HG02798 (cell line): ENCODE measurements at regions not wholly inside any gene's neighbourhood (a gene's known extent, or its start where the extent isn't known, plus 50 kb on each side); places are given as distances from the start of the nearest gene placed in this dataset.

ENCODE experiments used
- ATAC-seq: cut with Tn5 transposase; IDR thresholded peaks from one replicate; pipeline ENCODE4 v1.9.1; 2021; ENCODE audit warnings: mild to moderate bottlenecking; ENCODE audit not compliant: unreplicated experiment, poor library complexity

GRCh38 chr2:60400462-60401246, 152.8 kb downstream of the BCL11A start:
- ATAC-seq, result no peak

DNA sequence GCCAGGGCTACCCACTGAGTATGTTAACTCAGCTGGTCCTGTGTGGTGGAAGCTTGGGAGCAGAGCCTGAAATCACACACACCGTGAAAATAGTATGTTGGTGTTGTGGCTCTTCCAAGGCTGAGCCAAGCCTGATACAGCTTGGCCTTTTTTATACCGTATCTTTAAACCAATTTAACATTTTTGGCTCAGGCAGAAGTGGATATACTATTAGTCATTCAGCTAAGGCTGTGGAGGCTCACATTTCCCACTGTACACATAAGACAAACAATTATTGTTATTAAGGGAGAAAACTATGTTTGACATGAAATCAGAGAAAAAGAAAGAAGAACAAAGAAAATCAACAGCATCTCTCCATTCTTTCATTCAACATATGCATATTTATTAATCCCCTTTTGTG, 159.0 kb downstream of the BCL11A start:
- no peak for ATAC-seq

DNA sequence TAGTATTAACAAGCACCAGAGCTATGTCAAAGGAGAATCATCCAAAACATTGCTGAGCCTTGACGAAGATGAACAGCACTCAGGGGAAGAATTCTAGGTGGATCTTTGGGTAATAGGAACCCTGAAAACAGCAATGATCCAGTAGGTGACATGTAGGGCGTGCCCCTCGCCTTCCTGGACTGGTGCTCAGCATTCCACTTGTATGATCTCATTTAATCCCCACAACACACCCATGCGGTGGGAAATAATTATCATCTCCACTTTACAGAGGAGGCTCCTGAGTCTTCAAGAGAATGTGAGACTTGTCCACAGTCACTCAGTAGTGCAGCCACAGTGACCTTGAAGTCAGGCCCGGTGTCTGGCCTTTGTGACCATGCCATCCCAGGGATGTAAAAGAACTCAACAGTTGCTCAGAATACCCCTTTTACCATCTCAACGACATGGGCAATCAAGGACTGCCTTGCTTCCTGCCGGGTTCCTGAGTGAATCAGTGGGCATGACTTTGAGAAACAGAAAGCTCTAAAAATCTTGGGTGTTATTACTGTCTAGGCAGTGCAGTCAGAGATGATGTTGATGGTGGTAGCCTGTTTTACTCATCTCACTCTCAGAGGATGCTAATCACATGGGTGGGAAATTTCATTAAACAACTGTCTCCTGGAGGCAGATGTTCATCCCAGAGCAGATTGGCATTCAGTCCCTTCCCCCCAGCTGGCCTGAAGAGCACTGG, 161.6 kb downstream of the BCL11A start:
- no peak for ATAC-seq

GRCh38 chr2:60391230-60391629, 162.2 kb downstream of the BCL11A start:
- ATAC-seq, result no peak

GRCh38 chr2:60386436-60386835, 167.0 kb downstream of the BCL11A start:
- ATAC-seq, result no peak

DNA sequence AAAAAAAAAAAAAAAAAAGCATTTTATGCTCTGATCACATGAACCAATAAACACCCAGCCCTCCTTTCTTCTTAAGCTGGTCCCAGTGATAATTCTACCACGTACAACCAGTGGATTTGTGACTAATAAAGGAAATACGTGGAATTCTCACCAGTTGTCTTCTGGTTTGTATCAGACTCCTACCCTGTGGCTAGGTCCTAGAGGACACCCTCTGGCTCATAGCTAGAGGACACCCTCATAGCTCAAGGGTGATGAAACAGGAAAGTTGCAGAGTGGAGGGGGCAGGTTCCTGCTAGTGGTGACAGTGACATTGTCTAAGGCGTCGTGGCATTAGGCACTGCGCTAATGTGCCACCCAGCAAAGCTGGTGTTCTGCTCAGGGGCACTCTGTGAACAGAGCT, 167.8 kb downstream of the BCL11A start:
- no peak for ATAC-seq

- ATAC-seq, result no peak
These were observed 169.9 kb downstream of the BCL11A start for GRCh38 chr2:60383401-60384143.

- ATAC-seq, result no peak
These were observed 173.0 kb downstream of the BCL11A start for GRCh38 chr2:60380411-60380810.

DNA sequence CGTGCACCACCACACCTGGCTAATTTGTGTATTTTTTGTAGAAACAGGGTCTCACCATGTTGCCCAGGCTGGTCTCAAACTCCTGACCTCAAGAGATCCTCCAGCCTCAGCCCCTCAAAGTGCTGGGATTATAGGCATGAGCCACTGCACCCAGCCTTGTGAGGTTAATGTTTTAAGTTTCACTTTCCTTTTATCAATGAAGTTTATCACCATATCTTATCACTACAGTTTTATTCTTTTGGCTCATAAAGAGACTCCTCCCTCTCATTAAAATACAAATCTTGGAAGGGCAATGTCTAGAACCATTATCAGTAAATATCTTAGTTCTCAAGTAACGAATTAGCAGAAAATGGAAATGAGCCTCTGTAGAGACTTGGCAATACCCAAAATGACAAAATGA, 173.8 kb downstream of the BCL11A start:
- no peak for ATAC-seq

- no peak for ATAC-seq
These were observed 174.2 kb downstream of the BCL11A start for GRCh38 chr2:60379216-60379615.

GRCh38 chr2:60377825-60378224, 175.6 kb downstream of the BCL11A start:
- no peak for ATAC-seq

- ATAC-seq, result no peak
These were observed 177.2 kb downstream of the BCL11A start for GRCh38 chr2:60376252-60376651.

- no peak for ATAC-seq
These were observed 181.8 kb downstream of the BCL11A start for GRCh38 chr2:60371681-60372080.

DNA sequence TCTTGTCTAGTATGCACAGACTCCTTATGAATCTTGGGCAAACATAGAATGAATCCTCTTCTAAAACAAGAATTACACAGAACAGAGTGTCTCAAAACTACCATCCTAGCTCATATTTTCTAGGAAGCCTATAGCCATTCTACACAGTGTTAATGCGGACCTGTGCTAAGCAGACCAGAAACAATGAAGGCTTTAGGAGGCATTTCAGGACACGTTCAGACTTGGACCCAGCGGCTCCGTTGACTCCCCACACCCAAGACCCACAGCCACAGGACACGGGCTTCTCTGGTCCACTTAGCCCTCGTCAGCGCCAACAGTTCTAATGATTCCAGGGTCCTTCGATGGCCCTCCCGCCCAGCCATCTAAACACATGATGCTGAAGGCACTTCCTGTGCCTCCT, 182.2 kb downstream of the BCL11A start:
- ATAC-seq, result no peak

- ATAC-seq, result no peak
These were observed 182.6 kb downstream of the BCL11A start for GRCh38 chr2:60370814-60371213.

DNA sequence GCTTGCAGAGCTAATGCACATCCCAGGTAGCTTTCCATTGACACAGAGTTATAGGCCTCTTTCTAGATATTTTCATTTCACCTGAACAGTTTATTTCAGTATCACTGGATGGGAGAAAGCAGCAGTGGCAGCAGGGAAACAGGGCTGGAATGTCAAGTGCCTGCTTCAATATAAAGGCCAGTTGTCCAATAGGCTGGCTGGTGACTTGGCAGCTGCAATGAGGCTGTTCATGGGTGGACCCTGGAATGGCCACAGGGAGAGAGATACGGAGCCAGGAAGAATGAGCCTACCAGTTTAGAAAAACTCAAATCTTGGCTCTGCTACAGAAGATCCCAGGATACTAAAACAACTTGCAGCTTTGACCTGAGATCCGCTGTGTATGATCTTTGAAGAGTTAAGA, 185.0 kb downstream of the BCL11A start:
- no peak for ATAC-seq

DNA sequence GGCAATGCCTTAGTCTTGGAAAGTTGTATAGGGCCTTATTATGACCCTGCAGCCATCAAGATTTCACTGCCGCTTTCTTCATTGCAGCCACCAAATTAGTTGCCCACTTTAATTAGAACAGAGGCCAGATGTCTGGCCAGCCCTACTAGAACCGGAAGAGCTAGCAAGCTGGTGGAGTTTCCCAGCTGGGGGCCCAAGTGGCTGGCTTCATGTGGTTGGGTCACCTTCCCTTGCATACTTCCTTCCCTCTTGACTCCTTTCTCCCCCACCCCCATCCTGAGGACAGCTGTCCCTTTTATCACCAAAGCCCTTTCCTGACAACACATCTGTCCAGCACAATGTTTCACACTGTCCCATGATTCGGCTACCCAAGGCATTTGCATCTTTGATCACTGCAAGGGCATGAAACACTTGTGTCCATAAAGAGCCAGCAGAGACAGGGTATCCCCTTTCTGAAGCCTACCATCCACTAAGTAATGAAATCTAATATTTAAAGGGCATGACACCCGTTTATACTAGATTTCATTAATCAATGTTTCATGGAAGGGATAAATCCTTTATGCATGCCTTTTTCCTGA, 187.2 kb downstream of the BCL11A start:
- ATAC-seq, result peak; percentile 47

DNA sequence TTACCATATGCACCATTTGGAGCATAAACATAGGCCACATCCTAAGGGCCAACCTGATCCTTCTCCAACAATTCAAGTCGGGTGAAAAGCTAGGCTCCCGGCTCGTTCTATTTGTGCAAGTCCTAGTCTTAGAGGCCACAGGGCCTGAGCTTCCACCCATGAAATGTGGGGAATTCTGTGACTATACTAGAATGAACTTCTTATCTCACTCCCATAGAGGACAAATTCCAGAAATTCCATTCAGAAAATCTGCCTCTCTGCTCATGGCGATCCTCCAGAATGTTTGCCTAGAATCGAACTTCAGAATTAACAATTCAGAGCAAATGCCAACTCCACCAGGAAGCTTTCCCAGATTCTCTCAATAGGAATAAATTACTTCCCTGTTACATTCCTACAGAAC, 187.9 kb downstream of the BCL11A start:
- ATAC-seq, result no peak

GRCh38 chr2:60364491-60364890, 189.0 kb downstream of the BCL11A start:
- ATAC-seq, result no peak

DNA sequence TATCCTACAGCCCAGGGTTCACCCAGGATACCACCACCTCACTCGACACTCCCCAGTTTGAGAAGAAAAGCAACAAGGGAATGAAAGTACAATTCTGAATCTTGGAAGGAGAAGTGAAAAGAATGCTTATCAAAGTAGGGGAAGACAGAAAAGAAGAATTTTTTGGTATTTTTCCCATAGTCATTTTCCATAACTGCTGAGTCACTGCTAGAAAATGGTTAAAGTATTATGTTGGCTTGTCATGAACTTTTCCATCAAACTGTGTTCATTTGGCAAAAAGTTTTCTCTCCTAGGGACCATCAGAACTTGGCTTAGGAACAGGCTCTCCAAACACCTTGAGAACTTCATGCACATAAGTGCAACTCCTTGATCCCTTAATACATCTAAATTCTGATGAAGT, 192.0 kb downstream of the BCL11A start:
- no peak for ATAC-seq

- no peak for ATAC-seq
These were observed 193.9 kb downstream of the BCL11A start for GRCh38 chr2:60359569-60359968.
